ENCODE measurements at regions not wholly inside any gene's neighbourhood (a gene's known extent, or its start where the extent isn't known, plus 50 kb on each side); places are given as distances from the start of the nearest gene placed in this dataset.
"Not testable (repeated sequence)": the region's sequence is repeated elsewhere in the genome, so short reads cannot be mapped to it uniquely, and the experiment has no call there.

GRCh38 chr7:20019757-20020432 lies 197.3 kb downstream of the MACC1 start:
- DNase-seq = no peak

GRCh38 chr7:20016669-20017068 lies 200.5 kb downstream of the MACC1 start:
- DNase-seq = no peak

- DNase-seq = no peak
These were observed 203.6 kb downstream of the MACC1 start for GRCh38 chr7:20013536-20013935.

GRCh38 chr7:20012100-20012499 lies 205.1 kb downstream of the MACC1 start:
- no peak for DNase-seq

- DNase-seq = no peak
These were observed 206.3 kb downstream of the MACC1 start for GRCh38 chr7:20010877-20011276.

- no peak for DNase-seq
These were observed 209.7 kb downstream of the MACC1 start for GRCh38 chr7:20007510-20007909.

- DNase-seq = no peak
These were observed 212.1 kb downstream of the MACC1 start for GRCh38 chr7:20005081-20005480.

- no peak for DNase-seq
These were observed 217.5 kb downstream of the MACC1 start for GRCh38 chr7:19999681-20000080.

- no peak for DNase-seq
These were observed 218.5 kb upstream of the TMEM196 start for GRCh38 chr7:19991936-19992335.

GRCh38 chr7:19989906-19990305 lies 216.5 kb upstream of the TMEM196 start:
- no peak for DNase-seq

- DNase-seq = no peak
These were observed 215.4 kb upstream of the TMEM196 start for GRCh38 chr7:19988860-19989259.

GRCh38 chr7:19984231-19984632 lies 210.8 kb upstream of the TMEM196 start:
- no peak for DNase-seq

GRCh38 chr7:19982841-19983835 lies 209.7 kb upstream of the TMEM196 start:
- no peak for DNase-seq

- no peak for DNase-seq
These were observed 200.2 kb upstream of the TMEM196 start for GRCh38 chr7:19973581-19973980.

GRCh38 chr7:19972876-19973275 lies 199.5 kb upstream of the TMEM196 start:
- DNase-seq = no peak

GRCh38 chr7:19971956-19972355 lies 198.5 kb upstream of the TMEM196 start:
- no peak for DNase-seq

- DNase-seq = no peak
These were observed 197.1 kb upstream of the TMEM196 start for GRCh38 chr7:19970514-19970913.

GRCh38 chr7:19969859-19970493 lies 196.6 kb upstream of the TMEM196 start:
- DNase-seq = no peak

- DNase-seq = peak in 1 of 2 donors; percentile 26
These were observed 190.8 kb upstream of the TMEM196 start for GRCh38 chr7:19964246-19964645.

- DNase-seq = no peak
These were observed 190.3 kb upstream of the TMEM196 start for GRCh38 chr7:19963695-19964094.

GRCh38 chr7:19958309-19958896 lies 185.0 kb upstream of the TMEM196 start:
- DNase-seq = no peak

GRCh38 chr7:19957664-19958063 lies 184.2 kb upstream of the TMEM196 start:
- DNase-seq = no peak

GRCh38 chr7:19954166-19954565 lies 180.7 kb upstream of the TMEM196 start:
- DNase-seq = not testable (repeated sequence)

Measured in hippocampal formation (tissue), 2 donors.